GM23338 (cell line): ENCODE measurements at regions not wholly inside any gene's neighbourhood (a gene's known extent, or its start where the extent isn't known, plus 50 kb on each side); places are given as distances from the start of the nearest gene placed in this dataset.

Experiments
- CREB1 ChIP-seq: fragments of 250-450 bp; sonication (Bioruptor Pico); IDR thresholded peaks from 2 replicates; pipeline ENCODE4 v1.5.0; 2020; ENCODE audit warnings: low read depth, mild to moderate bottlenecking, moderate library complexity
- CTCF ChIP-seq, 2 experiments: fragments of 200-600 bp in 1 of 2; sonication (generic) in 1 of 2; conservative IDR thresholded peaks; 2 replicates each; pipeline versions ENCODE4 v1.5.1 to v1.6.1; 2016 to 2017; ENCODE audit warnings: antibody characterized with exemption in 2 of 2, low read depth in 2 of 2, mild to moderate bottlenecking in 2 of 2, moderate library complexity in 1 of 2
- ETS1 ChIP-seq: IDR thresholded peaks from 2 replicates; pipeline ENCODE4 v1.6.1; 2016; ENCODE audit warnings: antibody characterized with exemption
- EZH2 ChIP-seq: fragments of 200-600 bp; sonication (generic); IDR thresholded peaks from one replicate; pipeline ENCODE4 v1.8.0; 2017; ENCODE audit warnings: antibody characterized with exemption, mild to moderate bottlenecking, low read depth; ENCODE audit not compliant: unreplicated experiment
- EZH2phosphoT487 ChIP-seq: fragments of 200-600 bp; sonication (generic); IDR thresholded peaks from one replicate; pipeline ENCODE4 v1.8.1; 2018; ENCODE audit warnings: antibody characterized with exemption; ENCODE audit not compliant: unreplicated experiment
- JUNB ChIP-seq: IDR thresholded peaks from one replicate; pipeline ENCODE4 v1.6.1; 2016; ENCODE audit warnings: antibody characterized with exemption; ENCODE audit not compliant: unreplicated experiment
- POLR2AphosphoS5 ChIP-seq: IDR thresholded peaks from 2 replicates; pipeline ENCODE4 v1.6.1; 2016; ENCODE audit warnings: antibody characterized with exemption, low read depth
- REST ChIP-seq: IDR thresholded peaks from one replicate; pipeline ENCODE4 v1.6.1; 2018; ENCODE audit warnings: antibody characterized with exemption; ENCODE audit not compliant: unreplicated experiment
- ZNF331 ChIP-seq: fragments of 250-450 bp; sonication (Bioruptor Pico); IDR thresholded peaks from 2 replicates; pipeline ENCODE4 v1.5.0; 2020; ENCODE audit warnings: low read depth, mild to moderate bottlenecking, moderate library complexity

- TF ChIP-seq CTCF (conservative IDR thresholded peaks at IDR 0.05; ENCODE audit: low read depth in 2 of 2): no peak
- TF ChIP-seq EZH2: no peak
- TF ChIP-seq REST: no peak
- TF ChIP-seq JUNB: no peak
- TF ChIP-seq POLR2AphosphoS5: no peak
- no peak for TF ChIP-seq EZH2phosphoT487
- TF ChIP-seq CREB1 (CRISPR knock-in tag): no peak
- TF ChIP-seq ZNF331 (CRISPR knock-in tag): no peak
- no peak for TF ChIP-seq ETS1
Measured at GRCh38 chr5:98432378-98432777, 341.1 kb upstream of the RGMB start.
